HG03521 (cell line): ENCODE measurements at regions not wholly inside any gene's neighbourhood (a gene's known extent, or its start where the extent isn't known, plus 50 kb on each side); places are given as distances from the start of the nearest gene placed in this dataset.
"Not testable (repeated sequence)": the region's sequence is repeated elsewhere in the genome, so short reads cannot be mapped to it uniquely, and the experiment has no call there.

ENCODE experiments used
- ATAC-seq: cut with Tn5 transposase; IDR thresholded peaks from one replicate; pipeline ENCODE4 v1.9.1; 2021; ENCODE audit warnings: mild to moderate bottlenecking, moderate library complexity; ENCODE audit not compliant: unreplicated experiment

DNA sequence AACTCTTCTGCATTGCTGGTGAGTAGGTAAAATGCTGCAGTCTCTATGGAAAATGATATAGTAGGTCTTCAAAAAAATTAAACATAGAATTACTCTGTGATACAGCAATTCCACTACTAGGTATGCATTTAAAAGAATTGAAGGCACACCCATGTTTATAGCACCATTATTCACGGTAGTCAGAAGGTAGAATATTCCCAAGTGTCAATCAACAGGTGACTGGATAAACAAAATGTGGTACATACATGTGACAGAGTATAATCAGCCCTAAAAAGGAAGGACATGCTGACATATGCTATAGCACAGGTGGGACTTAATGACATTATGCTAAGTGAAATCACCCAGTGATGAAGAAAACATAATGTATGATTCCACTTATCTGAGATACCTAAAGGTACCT lies 123.3 kb downstream of the CCER1 start:
- no peak for ATAC-seq

DNA sequence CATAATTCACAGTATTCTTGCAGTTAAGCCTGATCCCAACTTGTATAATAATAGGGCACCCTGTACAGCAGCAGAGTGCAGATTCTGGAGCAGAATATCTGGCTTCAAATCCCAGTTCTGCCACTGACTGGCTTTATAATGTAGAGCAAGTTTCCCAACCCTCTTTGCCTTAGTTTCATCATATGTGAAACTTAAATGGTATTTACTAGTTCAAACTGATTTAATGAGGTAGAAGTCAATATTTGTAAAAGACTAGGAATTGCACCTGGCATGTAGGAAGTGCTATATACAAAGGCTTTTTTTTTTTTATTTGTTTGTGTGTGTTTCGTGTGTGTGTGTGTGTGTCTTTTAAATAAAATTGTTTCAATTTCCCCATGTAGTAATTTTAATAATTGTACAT lies 125.9 kb downstream of the CCER1 start:
- no peak for ATAC-seq

DNA sequence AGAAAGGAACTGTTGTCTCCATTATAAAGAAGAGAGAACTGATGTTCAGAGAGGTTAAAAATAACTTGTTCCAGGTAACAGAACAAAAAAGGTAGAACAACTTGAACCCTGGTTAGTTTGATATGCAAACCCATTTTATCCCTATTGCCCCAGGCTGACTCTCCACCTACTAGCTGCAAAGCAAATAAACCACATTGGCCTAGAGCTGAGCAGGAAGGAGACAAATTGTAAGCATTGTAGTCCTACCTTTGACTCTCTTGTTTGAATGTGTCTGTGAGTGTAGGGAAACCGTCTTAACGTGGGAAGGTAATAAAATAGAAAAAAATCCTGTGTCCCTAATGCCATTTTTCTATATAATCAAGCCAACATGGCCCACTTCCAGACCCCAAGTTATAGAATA lies 126.4 kb downstream of the CCER1 start:
- ATAC-seq: no peak

DNA sequence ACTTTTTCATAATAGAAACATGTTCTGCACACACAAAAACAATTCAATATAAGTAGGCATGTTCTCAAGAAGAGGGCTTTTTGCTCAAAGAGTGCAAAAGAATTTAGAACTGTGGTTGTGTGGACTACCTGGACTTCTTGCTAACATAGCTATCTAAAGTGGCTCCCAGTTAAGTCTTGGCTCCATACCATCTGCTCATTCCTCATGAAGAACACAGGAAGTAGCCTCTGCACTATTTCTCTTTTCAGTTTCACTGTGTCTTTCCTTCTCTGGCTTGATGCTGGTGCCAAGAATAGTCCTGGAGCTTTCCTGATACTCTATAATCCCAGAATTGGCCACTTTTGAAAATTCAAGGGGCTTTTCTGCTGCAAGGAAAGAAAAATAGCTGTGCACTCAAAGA lies 127.4 kb downstream of the CCER1 start:
- ATAC-seq: no peak

DNA sequence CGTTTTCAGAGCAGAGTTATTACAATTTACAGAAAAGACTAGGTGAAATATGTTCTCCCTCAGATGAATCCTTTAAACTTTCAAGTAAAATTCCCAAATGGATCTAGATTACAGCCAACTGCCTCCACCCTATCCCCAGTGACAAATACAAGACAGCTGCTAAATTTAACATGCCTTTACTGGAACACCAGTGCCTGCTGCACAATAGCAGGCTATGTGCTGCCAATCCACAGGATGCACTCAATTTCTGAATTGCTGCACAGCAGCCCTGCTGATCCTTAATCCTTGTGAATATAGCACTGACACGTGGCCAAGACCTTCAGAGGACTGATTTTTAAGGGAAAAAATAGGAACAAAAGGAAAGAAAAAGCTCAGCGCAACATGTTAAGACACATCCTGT lies 128.9 kb downstream of the CCER1 start:
- no peak for ATAC-seq

DNA sequence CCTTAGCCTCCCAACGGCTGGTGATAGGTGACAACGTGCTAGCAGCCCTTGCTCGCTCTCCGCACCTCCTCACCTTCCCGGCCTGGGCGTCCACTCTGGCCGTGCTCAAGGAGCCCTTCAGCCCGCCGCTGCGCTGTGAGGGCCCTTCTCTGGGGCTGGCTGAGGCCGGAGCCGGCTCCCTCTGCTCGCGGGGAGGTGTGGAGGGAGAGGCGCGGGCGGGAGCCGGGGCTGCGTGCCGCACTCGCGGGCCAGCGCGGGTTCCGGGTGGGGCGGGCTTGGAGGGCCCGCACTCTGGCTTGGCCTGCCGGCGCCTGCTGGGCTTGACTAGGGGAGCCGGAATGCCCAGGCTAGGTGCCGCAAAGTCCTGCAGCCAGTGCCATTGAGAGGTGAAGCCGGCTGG lies 131.1 kb downstream of the CCER1 start:
- no peak for ATAC-seq

DNA sequence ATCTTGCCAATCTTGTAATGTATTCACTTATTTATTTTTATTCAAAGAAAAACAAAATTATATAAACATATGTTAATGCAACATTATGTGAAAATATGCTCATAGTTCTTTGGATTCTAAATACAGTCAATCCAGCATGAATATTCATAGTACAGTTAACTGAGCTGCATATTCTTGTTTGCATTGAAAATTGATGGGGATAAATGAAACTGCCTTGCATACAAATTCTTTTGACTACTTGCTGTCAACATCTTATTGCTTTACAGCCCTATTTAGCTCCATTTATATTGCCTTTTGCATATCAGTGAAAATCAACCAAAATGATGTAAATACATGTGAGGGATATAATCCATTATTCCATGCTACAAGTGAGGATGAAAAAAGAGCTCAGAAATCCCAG lies 135.3 kb downstream of the CCER1 start:
- no peak for ATAC-seq

DNA sequence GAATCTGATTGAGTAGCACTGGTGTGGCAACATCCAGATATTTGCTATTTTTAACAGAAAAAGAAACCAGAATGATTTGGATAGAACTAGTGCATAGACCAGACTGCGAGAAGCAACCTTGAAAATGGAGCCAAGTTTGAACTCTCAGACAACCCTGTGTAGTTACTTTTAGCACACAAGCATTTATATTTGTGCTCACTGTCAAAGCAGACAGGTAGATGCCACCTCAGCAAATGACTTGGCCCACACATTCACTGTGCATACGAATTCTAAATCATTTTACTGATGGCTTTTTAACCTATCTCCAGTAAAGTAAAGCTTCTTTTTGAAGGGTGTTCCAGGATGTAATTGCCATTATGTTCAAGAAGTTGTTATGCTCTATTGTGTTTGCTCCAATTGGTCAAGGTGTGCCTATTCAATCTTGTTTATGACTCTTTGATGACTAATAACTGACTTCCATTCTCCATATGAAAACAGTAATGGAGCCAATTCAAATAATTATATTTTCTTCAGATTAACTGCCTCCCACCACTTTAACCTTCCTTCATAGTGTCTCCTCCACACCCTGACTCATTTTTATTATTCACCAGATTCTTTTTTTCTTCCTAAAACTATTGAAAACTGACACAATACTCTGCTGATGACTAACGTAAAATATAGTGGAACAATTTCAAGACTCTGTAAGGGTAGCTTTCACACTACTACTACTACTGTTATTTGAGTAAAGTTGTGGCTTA lies 138.5 kb downstream of the CCER1 start:
- ATAC-seq: no peak

DNA sequence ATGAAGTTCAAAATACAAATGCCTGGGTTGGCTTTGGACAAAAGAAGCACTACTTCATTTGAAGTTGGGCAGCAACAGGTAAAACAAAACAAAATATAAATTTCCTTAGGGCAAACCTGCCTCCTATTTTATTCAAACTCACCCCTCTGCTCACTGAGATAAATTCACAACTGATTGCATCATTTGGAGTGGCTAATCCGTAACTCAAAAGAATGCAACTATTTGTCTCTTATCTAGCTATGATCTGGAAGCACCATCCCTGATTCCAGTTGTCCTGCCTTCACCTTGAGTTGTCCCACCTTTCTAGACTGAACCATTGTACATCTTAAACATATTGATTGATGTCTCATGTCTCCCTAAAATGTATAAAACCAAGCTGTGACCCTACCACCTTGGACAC lies 145.0 kb downstream of the CCER1 start:
- ATAC-seq: no peak

DNA sequence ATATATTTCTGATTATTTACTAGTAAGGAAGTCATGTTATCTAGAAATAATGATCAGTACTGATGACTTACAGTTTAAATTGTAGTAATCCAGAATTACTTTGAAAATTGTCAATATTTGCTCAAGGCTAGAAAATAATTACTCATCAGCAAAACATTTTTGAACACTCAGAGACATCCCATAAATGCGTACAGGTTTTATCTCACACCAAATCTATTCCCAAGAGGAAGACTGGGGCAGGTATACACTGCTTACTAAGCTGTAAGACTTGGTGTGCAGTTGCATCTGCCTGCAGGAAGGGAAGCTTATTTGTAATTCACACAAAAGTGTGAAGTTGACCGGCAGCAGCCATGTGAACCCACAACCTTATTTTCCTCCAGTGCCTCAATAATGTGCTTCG lies 146.4 kb downstream of the CCER1 start:
- ATAC-seq: no peak

DNA sequence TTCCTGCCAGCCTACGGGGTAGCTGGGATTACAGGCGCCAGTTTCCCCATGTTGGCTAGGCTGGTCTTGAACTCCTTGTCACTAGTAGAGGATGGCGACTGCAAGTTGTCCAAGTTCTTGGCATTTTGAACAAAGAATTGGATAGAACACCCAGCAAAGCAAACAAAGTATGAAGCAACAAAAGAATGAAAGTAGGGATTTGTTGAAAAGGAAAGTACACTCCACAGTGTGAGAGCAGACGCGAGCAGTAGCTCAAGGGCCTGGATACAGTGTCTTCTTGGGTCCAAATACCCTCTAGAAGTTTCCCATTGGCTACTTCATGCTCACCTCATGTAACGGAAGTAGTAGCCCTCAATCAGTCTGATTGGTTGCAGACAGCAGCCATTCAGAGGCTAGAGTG lies 152.2 kb downstream of the CCER1 start:
- no peak for ATAC-seq

DNA sequence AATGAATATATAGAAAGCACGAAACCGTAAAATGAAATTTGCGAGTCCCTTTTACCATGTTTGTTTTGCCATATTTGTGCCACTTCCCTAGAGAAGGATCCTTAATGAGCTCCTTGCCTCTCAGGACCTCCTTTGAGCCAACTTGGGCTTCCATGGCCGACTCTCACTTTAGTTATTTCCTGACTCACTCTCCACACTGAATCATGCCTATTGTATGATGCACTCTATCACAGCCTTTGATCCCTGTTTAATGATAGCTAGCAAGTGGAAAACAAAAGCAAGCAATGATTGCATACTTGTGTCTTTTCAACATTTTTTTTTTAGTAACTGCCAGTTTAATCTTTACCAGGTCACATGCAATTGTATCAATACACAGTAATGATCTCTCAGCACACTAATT lies 153.2 kb downstream of the CCER1 start:
- ATAC-seq: no peak

DNA sequence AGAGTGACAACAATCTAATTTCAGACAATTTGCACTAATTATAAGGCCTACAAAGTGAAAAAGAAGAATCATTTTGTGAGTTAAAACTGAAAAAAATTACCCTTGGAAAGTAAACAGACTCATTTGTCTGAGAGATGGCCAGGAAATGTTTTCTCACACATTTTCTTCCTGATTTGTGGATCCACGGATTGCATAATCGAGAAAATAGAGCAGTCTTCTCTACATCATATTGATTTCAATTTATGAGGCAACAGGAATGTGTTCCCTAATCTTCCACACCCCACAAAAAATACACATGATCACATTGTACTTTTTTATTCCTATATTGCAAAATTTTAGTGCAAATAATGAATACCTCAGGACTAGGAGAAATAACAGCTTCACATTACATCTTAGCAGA lies 160.8 kb downstream of the CCER1 start:
- ATAC-seq: no peak

DNA sequence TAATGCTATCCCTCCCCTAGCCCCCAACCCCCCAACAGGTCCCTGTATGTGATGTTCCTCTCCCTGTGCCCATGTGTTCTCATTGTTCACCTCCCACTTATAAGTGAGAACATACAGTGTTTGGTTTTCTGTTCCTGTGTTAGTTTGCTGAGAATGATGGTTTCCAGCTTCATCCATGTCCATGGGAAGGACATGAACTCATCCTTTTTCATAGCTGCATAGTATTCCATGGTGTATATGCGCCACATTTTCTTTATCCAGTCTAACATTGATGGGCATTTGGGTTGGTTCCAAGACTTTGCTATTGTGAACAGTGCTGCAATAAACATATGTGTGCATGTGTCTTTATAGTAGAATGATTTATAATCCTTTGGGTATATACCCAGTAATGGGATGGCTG lies 162.3 kb downstream of the CCER1 start:
- not testable (repeated sequence) for ATAC-seq

DNA sequence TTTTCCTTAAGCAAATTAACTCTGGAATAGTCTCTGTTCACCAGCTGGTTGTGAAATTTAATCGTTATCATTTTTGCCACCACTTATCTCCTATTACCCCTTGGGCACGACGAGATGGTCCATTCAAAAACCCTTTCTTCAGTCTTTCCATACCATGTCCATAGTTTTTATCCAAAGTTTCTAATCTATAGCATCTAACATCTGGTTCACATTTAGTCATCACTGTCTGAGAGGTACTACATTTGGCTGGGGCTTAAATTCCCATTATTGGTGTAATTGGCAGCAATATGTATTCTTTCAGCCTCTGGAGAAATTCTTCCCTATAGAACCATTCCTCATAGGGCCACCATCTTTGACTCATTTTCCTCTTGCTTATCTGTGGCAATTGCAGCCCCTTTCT lies 163.5 kb downstream of the CCER1 start:
- ATAC-seq: no peak

DNA sequence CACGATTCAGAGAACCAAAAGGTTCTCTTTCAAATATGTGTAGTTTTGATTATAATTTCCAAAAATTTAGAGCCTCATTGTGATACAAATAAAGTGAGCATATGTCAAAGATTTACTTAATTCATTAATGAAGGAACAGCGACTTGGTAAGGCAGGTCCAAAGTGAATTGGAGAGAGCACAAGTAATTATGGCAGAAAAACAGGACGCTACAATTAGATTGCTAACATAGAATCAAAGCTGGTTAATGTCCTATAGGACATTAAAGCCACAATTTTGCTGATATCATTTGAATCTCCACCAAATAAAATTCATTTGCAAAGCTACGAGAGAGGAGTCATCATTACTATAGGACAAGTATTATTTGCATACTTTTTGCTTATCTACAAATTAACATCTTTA lies 164.2 kb downstream of the CCER1 start:
- no peak for ATAC-seq

DNA sequence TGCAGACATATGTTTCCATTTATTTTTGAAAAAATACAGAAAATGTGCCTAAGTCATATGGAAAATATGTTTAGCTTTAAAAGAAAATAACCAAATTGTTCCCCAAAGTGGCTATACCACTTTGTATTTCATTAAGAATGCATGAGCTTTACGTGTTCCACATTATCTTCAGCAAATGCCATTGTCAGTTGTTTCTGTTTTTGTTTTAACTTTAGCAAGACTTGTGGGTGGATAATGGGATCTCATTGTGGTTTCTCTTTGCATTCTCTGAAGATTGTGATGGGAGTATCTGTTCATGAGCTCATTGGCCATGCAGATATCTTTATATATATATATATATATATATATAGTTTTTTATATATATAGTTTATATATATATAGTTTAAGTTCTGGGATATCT lies 181.5 kb downstream of the CCER1 start:
- ATAC-seq: no peak

DNA sequence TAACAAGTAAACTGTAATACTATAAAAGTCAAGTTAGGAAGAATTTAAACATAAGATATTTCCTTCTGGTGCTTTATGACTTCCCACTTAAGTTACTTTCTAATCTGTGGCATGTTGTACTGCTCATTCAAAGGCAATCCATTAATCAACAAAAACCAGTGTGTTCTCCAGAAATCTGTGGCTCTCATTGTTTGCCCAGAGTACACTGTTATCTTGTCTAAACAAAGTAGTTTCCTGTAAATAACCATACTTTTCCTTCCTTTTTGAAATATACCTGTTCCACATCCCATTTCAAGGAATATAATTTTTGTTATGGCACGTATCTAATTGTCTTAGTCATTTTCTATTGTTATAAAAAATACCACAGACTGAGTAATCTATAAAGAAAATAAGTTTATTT lies 184.1 kb downstream of the CCER1 start:
- ATAC-seq: no peak

DNA sequence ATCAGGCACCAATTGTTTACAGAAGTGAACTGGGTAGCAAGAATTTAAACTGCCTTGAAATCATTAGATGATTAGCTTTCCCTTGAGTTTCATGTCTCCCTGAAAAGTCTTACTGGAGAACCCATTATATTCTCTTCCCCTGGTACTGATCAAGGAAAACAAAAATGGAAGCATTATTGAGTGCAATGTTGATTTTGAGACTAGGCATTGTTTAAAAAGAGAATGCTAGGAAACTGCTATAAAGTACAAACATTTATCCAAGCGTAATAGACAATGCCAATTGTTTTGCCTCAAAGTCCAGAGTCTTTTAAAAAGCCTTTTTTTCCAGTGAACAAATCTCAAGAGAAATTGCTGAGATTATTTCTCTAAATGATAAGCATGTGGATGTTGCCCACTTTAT lies 197.0 kb downstream of the CCER1 start:
- ATAC-seq: no peak

DNA sequence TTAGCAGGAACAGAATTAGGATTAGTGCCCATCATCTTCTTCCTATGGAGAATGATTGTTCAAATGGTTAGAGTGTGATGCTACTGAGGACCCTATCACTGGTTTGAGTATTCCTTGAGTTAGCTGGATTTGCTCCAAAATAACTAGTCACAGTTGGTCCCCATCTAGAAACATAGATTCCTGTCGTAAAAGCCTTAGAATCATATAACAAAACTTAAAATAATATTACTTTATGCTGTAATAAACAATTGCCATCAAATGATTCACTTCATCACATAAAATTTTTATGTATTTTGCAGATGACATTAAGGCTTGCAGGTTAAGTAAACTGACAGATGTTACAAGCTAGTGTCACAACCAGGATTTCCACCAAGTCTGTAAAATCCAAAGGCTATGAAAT lies 209.8 kb downstream of the CCER1 start:
- no peak for ATAC-seq

DNA sequence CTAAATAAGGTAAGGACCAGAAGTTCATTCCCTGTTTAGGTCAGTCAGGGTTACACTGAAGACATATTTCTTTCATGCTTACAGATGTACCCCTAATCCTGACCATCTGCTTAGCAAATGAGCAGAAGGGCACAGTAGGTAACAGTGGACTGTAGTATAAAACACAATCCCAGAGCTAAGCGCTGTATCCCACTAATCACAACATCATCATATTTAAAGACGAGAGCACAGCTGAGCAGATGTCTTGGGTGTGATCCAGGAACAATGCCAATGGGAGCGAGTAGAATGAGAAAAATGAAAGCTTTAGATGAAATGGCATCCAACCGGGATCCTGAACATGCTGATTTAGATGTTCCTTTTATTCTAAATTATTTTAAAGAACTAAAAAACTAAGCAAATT lies 213.4 kb downstream of the CCER1 start:
- no peak for ATAC-seq

DNA sequence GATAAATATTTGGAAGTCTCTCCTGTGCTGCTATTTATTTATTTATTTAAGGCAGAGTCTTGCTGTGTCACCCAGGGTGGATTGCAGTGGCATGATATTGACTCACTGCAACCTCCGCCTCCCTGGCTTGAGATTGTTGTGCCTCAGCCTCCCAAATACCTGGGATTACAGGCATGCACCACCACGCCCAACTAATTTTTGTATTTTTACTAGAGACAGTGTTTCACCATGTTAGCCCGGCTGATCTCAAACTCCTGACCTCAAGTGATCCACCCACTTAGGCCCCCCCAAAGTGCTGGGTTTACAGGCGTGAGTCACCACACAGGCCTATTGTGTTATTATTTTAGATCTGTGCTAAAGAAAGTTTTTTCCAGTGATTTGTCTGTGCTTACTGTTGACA lies 225.2 kb downstream of the CCER1 start:
- ATAC-seq: no peak

DNA sequence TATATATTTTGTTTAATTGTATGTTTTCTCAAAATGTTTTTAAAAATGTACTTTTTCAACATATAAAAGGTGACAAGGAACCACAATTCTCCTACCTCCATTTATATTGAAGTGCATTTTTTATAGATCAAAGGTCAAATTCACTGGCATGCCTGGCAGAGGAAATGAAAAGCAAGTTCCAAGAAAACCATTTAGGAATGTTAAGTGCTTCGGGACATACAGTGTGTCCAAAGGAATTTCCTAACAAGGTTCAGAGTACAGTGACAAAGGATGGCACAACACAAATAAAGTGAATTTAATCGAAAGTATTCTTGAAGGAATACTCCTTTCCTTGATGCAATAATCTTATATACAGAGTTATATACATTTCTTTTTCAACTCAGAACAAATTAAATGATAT lies 242.3 kb downstream of the CCER1 start:
- no peak for ATAC-seq
